ENCODE measurements at regions not wholly inside any gene's neighbourhood (a gene's known extent, or its start where the extent isn't known, plus 50 kb on each side); places are given as distances from the start of the nearest gene placed in this dataset.
"Not testable (repeated sequence)": the region's sequence is repeated elsewhere in the genome, so short reads cannot be mapped to it uniquely, and the experiment has no call there.

DNA sequence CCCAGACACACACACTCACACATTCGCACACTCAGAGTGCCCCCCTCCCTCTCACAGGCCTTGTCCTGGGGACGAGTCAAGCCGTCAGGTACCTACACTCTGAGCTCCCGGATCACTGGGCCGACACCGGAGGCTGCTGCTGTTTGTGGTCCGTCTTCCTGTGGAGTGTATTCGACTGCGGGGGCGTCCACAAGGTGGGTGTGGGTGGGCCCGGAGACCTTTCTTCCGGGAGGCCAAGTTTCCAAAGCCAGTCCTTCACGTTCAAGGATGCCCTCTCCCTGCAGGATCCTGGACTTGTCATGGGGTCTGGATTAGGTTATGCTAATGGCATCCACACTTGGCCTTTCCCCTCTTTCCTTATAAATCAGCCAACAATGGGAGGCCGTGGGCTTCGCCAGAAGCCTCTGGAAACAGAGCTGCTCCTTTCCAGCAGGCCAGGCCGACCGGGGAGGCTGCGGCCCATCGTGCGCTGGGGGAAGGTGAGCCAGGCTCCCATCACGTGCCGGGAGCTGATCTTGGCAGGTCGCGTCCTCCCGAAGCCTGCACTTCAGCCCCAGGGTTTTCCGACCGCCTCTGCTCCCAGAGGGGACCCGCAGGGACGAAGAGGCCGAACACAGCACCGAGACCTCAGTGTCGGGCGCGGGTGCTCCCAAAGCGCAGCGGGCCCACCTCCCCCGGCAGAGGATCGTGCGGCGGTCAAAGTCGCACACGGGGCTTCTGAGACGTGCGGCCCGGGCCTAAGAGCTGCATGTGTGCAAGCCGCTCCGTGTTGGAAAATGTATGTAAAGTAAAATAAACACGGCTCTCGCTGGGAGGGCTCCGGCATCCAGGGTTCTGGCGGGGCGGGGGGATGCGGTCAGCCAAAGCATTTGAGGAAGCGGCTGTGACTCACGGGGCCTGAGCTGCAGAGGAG is 196.5 kb upstream of the ZNF469 start:
- not testable (repeated sequence) for DNase-seq (ENCODE audit: low read depth in 2 of 2)

DNA sequence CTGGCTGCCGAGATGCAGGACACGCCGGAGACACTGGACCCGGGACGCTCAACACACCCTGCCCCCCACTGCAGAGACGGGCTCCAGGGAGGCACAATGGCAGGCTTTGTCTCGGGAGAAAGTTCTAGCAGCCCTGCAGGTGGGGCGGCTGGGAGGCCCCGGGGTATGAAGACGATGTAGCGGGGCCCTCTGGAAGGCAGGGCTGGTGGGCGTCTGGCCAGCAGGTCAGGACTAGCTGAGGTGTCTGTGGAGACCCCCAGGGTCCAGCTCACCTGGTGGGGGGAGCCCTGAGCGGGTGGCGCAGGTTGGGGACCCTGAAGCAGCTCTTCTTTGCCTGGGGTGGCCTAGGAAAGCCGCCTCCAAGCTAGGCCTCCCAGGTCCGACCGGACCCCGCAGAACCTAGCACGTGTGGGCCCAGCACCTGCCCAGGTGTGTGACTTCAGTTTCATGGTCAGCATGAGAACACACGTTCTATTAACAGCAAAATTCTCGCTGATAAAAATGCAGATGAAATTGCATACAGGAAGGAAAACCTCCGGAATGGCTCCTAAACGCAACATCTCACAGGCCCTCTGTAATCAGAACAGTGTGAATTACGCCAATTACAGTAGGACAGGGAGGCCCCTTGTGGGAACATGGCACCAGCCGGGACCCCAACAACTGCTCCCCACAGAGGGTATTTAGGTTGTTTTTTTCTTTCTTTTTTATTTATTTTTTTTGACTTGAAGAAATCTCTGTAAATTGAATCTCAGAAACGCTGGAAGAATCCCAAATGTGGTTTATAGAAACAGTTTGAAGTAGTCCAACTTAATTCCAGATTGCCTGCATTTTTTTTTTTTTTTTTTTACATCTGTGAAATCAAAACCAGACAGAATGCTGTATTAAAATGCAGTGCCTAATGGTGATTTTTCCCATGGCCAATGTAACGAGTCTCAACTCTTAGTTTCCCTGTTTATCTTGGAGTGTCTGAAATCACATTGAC is 195.6 kb upstream of the ZNF469 start:
- DNase-seq (ENCODE audit: low read depth in 2 of 2): not testable (repeated sequence)

DNA sequence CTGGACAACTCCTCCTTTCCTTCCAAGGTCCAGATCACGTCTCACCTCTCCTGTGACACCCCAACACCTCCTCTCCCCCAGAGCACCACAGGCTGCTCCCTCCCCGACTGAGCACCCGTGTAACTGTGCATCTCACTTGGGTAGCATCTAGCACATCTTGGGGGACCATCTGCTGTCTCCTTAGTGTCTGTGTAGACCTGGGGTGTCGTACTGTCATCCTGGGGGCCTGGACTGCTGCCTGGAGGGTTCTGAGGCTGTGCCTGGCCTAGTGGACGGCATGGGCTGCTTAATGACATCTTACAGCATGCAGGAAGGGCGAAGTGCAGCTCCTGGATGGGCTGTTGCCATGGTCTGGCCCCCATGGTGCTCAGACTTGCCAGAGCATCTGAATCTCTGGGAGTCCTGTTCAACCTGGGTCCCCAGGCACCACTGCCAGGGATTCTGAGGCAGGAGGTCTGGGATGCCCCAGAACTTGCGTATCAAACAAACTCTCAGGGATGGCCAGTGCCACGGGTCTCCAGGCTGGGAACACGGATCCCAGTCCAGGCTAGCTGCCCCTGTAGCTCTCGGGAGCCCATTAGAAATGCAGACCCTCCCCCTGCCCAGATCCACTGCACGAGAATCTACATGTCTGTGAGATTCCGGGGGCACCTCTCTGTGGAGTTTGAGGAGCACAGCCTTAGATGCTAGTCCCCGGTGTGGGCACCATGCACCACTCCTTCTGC is 194.4 kb upstream of the ZNF469 start:
- DNase-seq (ENCODE audit: low read depth in 2 of 2): not testable (repeated sequence)

DNA sequence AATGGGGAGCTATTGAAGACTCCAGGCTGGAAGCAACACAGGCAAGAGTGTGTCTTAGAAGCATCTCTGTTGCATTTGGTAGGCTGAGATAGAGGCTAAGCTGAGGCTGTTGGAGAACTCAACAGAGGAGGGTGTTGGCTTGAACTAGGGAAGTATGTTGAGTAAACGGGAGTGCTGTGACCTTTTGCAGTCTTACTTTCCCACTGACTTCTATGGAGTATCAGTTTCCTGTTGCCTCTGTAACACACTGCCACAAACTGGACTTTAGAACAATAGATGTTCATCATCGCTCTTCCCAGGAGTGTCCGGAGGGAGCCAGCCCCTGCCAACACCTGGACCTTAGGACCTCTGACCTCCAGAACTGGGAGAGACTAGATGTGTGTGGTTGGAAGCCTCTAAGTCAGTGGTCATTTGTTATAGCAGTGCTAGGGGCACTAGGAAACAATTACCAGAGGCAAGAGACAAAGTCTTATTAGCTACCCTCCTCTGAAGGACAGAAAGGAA is 192.1 kb upstream of the ZNF469 start:
- not testable (repeated sequence) for DNase-seq (ENCODE audit: low read depth in 2 of 2)

DNA sequence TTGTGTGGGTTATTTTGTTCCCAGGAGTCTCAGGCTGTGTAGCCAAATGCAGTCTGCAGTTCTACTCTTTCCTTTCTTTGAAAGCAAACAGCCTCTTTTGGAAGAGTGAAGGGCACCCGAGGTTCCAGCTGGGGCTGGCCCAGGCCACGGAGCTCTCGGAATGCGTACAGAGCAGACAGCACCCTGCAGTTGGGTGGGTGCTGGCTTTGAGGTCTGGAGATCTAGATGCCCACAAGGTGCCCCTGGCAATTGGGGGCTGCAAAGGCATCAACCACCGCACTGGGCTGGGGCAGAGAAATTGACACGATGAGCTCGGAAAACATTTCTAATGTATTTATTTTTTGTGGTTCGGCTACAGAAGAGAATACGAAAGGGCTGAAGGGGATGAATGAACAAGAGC is 191.6 kb upstream of the ZNF469 start:
- DNase-seq (ENCODE audit: low read depth in 2 of 2): not testable (repeated sequence)

DNA sequence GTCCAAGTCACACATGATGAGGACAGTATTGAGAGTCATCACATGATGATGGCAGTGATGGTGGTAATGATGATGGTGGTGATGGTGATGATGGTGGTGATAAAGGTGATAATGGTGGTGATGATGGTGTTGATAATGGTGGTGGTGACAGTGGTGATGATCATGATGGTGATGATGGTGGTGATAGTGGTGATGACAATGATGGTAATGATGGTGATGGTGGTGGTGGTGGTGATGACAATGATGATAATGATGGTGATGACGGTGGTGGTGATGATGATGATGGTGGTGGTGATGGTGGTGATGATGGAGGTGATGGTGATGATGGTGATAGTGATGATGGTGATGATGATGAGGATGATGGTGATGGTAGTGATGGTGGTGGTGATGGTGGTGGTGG is 190.2 kb upstream of the ZNF469 start:
- no peak for DNase-seq (ENCODE audit: low read depth in 2 of 2)

DNA sequence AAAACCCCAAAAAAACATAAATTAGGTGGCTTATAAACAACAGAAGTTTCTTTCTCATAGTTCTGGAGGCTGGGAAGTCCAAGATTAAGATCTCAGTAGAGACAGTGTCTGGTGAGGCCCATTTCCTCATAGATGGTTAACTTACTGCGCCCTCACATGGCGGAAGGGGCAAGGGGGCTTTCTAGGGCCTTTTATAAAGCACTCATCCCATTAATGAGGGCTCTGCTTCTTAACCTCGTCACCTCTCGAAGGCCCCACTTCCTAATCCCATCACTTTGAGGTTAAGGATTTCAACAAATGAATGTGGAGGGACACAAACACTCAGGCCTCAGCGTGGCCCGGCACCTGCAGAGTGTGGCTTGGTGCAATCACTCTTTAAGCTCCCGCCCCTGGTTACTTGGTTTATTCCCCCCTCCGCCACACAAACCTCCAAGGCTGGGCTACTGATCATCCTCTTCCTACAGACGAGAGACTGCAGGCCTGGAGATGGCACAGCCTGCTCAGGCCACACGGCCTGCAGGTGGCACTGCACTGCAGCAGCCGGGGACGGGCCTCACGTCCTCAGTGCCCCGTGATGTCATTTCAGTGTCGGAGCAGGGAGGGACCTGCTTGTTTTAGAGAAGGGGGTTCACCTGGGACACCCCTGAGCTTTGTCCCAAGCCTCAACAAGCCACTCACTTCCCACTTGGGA is 188.9 kb upstream of the ZNF469 start:
- DNase-seq (ENCODE audit: low read depth in 2 of 2): peak in 1 of 2 experiments; percentile 16

DNA sequence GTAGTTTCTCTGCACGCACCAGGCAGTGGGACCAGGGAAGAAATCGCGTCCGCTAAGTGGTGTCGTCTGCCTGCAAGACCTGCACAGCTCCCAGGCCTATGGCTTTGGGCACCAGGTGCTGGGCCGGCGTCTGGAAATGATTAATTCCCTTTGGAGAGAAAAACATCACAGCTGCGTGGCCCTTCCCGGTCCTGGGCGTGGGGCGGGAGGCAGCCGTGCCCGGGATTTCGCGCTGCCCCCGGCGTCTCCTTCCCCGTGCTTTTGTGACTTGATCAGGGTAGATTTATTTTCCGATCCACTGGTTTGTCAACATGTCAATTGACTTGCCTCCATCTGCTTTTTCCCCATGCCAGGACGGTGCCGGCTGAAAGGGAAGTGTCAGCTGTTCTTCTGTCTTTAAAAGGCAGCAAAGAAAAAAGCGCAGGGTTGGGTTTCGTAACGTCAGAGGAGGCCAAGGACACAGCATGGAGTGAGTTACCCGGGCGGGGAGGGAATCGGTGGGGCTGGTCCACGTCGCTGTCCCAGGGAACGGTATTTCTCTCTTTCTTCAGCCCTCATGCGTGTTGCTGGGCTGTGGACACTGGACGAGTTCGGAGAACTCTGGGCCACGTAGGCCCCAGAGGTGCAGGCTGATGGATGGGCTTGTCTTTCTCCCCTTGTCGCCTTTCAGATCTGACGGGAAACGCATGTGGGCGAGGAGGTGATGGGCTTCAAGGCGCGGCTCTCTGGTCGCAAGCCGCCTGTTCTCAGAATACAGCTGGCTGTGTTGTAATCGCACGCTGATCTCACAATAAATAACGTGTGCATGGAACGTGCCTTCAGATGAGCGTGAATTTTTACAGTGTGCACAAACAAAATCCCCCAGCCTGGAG is 188.1 kb upstream of the ZNF469 start:
- no peak for DNase-seq (ENCODE audit: low read depth in 2 of 2)

DNA sequence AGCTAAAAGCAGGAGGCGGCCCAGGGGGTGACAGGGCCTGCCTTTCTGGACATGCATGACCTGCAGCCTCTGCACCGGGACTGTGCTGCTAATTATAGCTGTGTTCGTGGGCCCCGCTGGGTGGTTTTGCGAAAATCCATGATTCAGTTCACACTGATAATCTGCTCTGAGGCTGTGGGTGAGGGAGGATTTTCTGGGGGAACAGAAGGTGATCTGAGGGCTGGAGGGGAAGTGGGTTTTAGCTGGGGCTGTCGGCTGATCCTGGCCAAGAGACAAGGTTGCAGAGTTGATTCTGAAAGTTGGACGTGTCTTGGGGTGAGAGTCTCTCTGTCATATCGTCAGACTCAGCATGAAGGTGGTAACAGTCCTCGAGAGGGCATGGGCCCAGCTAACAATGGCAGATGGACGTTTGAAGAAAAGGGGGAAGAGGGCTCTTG is 187.5 kb upstream of the ZNF469 start:
- DNase-seq (ENCODE audit: low read depth in 2 of 2): no peak

DNA sequence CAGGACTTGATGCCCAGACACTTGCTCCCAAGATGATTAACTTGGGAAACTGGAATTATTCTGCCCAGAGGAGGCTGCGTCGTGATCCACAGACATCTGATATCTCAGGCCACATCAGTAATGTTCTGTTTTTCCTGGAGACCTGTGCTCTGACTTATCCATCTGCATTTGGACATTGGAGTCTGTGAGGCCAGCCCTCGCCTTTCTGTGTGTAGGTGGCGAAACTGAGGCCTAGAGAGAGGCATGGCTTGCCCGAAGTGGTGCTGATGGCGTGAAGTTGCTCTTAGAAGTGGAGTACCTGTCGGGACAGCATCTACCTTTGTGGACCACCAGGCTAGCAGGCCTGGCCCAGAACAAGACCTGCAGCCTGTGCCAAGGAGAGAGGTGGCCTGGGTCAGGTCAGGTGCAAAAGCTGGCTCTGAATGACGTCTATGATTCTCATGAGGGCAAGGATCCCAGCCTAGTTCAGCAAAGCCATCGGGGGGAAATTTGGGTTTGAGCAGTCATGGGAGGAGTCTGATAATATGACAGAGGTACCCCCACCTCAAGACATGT is 186.8 kb upstream of the ZNF469 start:
- no peak for DNase-seq (ENCODE audit: low read depth in 2 of 2)

DNA sequence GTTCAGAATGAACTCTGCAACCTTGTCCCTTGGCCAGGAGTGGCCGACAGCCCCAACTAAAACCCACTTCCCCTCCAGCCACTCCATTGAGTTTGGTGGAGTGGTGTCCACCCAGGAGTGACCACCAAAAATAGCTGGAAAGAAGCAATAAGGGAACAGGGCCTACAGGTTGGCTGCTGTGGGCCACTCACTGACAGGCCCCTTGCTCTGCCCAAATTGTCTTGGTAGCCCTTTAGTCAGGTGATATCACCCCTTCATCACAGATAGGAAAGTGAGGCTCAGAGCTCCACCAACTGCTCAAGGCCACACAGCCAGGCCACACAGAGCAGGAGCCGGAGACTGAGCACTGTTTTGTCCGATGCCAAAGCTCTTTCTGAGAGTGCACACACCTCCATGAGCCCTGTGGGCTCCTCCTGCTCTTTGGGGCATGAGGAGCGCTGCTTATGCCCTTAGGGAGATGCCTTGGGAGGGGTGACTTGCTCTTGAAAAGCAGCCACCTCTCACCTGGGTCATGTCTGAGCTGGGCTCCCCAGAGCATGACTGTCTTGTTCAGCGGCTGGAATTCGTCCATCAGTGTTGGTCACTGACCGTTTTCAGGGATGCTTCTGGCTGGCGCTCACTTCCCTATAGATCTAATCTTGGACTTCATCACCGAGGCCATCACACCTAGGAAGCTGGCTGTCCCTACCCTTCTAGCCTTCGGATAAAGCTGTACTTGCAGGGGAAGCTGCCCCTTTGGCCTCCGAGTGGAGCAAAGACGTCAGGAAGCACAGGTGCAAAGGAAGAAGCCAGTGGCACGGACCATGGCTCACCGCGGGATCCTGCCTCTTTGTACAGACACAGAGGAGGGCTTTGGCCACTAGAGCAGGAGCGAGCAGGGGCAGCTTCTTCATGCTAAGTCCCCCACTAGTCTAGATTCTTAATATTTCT is 186.0 kb upstream of the ZNF469 start:
- DNase-seq (ENCODE audit: low read depth in 2 of 2): no peak

DNA sequence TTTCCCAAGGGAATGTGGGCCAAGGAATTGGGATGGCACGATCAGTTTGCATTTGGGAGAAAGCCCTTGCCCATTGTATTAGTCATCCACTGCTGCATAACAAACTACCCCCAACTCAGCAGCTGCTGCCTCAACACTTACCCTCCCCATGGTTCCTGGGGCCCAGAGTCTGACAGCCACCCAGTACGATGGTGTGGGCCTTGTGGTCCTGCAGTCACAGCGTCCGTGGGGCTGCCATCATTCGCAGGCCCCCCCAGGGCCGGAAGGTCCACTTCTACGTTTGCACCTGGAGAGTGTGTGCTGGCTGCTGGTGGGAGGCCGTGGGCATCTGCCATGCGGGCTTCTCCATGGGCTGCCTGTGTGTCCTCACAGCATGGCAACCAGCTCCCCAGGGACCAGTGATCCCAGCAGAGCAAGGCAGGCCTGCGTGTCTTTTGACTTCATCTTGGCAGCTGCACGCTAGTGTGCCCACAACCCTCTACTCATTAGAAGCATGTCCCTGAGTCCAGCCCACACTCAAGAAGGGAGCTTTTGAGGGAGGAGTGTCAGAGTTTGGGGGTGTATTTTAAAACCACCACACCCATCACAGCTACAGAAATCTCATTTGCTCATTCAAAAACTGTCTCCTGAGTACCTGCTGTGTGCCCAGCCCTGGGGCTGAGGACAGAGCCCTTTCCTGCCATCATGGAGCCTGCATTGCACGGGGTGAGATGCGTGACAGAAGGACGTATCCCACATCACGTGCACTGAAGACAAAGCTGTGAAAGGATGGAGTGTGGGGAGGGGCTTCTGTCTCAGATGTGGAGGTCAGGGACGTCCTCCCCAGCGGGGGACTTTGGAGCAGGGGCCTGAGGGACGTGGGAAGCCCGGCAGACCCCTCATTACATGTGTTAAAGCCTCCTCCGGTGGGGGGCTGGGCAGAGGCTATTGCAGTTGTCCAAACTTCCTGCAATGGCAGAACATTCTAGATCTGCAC is 185.0 kb upstream of the ZNF469 start:
- DNase-seq (ENCODE audit: low read depth in 2 of 2): no peak

DNA sequence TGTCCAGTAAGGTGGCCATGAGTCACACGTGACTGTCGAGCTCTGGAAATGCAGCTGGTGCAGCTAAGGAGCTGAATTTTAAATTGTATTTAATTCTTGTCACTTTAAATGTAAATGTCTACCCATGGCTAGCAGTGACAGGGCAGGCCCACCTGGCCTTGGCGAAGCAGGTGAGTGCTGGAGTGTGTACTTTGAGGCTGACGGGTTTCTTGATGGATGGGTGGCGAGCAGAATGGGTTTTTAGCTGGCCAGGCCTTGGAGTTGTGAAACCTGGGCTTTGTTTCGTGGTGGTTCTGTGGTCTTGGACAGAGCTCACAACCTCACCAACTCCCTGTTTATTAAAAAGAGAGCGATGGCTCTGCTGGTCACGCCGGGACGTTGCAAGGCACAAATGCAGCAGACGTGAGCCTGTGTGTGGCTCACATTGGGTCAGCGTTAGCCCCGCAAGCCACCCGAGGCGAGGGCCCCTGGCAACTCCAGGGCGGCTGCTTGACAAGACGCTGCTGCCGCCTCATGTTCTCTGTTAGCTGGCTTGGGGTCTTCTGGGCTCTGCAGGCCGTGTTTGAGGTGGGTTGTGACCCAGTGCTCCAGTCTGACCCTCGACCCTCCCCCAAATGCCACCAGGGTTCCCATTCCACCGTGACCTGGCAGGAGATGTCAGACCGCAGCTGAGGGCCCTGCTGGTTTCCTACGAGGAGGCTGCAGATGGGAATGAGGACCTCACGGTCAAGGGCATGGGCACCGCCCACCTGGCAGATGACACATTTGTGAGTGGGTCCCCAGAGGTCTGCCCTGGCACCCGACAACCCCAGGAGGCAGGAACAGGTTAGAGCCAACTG is 184.1 kb upstream of the ZNF469 start:
- not testable (repeated sequence) for DNase-seq (ENCODE audit: low read depth in 2 of 2)

DNA sequence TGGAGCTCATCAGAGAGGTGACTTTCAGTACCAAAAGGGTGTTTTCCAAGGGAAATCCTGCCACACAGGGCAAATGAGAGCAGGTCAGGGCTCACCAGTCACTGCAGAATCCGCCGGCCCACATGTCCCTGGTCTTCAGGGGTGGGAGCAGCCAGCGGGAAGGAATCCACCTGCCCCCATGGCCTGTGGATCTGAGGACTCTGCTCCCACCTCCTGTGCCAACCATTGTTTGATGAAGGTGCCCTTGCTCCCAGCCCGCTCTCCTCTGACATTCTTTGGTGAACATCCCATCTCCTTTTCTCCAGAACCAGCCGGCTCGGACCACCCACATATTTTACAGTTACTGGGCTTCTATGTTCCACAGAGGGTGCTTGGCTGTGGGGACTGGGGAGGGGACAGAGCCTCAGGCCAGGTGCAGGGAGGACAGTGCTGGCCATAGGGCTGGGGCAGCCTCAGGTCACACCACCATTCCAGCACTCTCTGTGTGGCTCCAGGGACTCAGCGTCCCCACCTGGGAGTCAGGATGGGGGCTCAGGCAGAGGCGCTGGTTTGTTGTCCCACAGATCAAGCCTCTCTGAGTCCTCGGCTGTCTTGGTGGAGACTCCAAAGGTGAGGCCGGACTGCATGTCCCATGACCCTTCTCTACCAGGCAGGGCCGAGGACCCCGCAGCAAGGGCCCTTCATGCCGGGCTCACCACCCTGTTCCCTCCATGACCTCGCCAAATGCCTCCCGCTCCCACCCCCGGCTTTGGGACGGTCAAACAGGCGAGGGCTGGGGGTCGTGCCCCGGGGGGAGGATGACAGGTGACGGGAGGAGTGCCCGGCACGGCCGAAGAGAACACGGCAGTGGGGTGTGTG is 183.2 kb upstream of the ZNF469 start:
- DNase-seq (ENCODE audit: low read depth in 2 of 2): not testable (repeated sequence)

DNA sequence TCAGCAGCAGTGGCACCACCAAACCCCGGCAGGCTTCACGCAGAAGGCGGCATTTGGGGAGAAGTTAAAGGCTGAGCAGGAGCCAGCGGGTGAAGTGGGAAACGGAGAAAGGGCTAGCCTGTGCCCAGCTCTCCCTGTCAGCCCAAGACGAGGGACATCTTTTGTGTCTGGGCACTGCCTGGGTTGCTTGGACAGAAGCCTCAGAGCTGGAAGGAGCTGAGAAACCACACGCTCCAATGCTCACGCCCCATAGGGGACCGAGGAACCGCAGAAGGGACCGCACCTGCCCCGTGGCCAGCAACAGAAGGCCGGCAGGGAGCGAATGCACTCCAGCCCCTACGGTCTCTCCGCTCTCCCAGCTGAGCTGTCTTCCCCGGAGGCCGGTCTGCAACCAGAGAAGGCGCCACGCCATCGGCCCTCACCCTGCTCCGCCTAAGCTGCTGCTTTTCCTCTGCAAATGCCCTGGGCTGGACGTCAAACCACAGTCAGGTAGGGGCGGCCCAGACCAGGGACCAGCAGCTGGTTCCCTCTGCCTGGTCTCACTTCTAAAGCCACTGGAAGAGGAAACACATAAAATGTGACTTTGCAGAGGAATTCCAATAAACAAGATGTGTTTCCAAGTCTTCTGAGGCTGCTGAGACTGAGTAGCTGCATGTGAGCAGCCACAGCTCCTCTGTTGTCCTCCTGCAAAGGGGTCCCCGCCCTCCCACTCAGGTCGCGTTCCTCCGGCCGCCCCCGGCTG is 182.4 kb upstream of the ZNF469 start:
- DNase-seq (ENCODE audit: low read depth in 2 of 2): not testable (repeated sequence)
